ENCODE measurements at regions not wholly inside any gene's neighbourhood (a gene's known extent, or its start where the extent isn't known, plus 50 kb on each side); places are given as distances from the start of the nearest gene placed in this dataset.

GRCh38 chr4:10960389-10960788 is 275.8 kb upstream of the CLNK start:
- no peaks in the 10 kb centered on the region for H3K9me3 ChIP-seq
- H3K27me3 ChIP-seq, result no peaks in the 10 kb centered on the region
- TF ChIP-seq POLR2A (IDR thresholded peaks at IDR 0.05), result no peak
- no peak for TF ChIP-seq CTCF (IDR thresholded peaks at IDR 0.05)
- no peak overlapping the region for H3K27ac ChIP-seq
- no peaks in the 10 kb centered on the region for H3K4me1 ChIP-seq
- H3K4me3 ChIP-seq, result no peak overlapping the region
- H3K36me3 ChIP-seq, result no peaks in the 10 kb centered on the region
- DNase-seq, result no peak

GRCh38 chr4:10959586-10959985 is 275.0 kb upstream of the CLNK start:
- no peak overlapping the region for H3K27ac ChIP-seq
- no peak overlapping the region for H3K4me3 ChIP-seq
- no peaks in the 10 kb centered on the region for H3K27me3 ChIP-seq
- no peaks in the 10 kb centered on the region for H3K36me3 ChIP-seq
- TF ChIP-seq POLR2A (IDR thresholded peaks at IDR 0.05) (no peak), CTCF (IDR thresholded peaks at IDR 0.05) (no peak)
- no peak for DNase-seq
- H3K4me1 ChIP-seq, result no peaks in the 10 kb centered on the region
- no peaks in the 10 kb centered on the region for H3K9me3 ChIP-seq

GRCh38 chr4:10958226-10958856 is 273.8 kb upstream of the CLNK start:
- Histone ChIP-seq H3K27ac (no peak overlapping the region), H3K4me3 (no peak overlapping the region), H3K36me3 (no peaks in the 10 kb centered on the region), H3K9me3 (no peaks in the 10 kb centered on the region), H3K4me1 (no peaks in the 10 kb centered on the region), H3K27me3 (no peaks in the 10 kb centered on the region)
- TF ChIP-seq POLR2A (IDR thresholded peaks at IDR 0.05) (no peak), CTCF (IDR thresholded peaks at IDR 0.05) (no peak)
- no peak for DNase-seq

GRCh38 chr4:10951306-10951705 is 266.7 kb upstream of the CLNK start:
- no peaks in the 10 kb centered on the region for H3K9me3 ChIP-seq
- H3K27me3 ChIP-seq, result no peaks in the 10 kb centered on the region
- H3K4me1 ChIP-seq, result no peaks in the 10 kb centered on the region
- H3K27ac ChIP-seq, result no peak overlapping the region
- TF ChIP-seq POLR2A (IDR thresholded peaks at IDR 0.05) (no peak), CTCF (IDR thresholded peaks at IDR 0.05) (no peak)
- H3K36me3 ChIP-seq, result no peaks in the 10 kb centered on the region
- DNase-seq, result no peak
- H3K4me3 ChIP-seq, result no peak overlapping the region

GRCh38 chr4:10949039-10949733 is 264.6 kb upstream of the CLNK start:
- H3K9me3 ChIP-seq, result no peaks in the 10 kb centered on the region
- H3K36me3 ChIP-seq, result no peaks in the 10 kb centered on the region
- H3K27ac ChIP-seq, result no peak overlapping the region
- no peaks in the 10 kb centered on the region for H3K27me3 ChIP-seq
- TF ChIP-seq CTCF (IDR thresholded peaks at IDR 0.05) (no peak), POLR2A (IDR thresholded peaks at IDR 0.05) (no peak)
- no peak overlapping the region for H3K4me3 ChIP-seq
- no peaks in the 10 kb centered on the region for H3K4me1 ChIP-seq
- no peak for DNase-seq
